Osteoblast (primary cell): ENCODE measurements at regions not wholly inside any gene's neighbourhood (a gene's known extent, or its start where the extent isn't known, plus 50 kb on each side); places are given as distances from the start of the nearest gene placed in this dataset.

Source experiments
- DNase-seq: peaks from one replicate; pipeline ENCODE4 v3.0.0; 2011; ENCODE audit warnings: low spot score, mixed read lengths; ENCODE audit not compliant: insufficient read length; ENCODE audit errors: missing footprints
- H2AFZ ChIP-seq: 2 replicates; pipeline ENCODE4 v1.6.0; 2011; ENCODE audit warnings: mild to moderate bottlenecking, low read length
- H3K27ac ChIP-seq: 2 replicates; pipeline ENCODE4 v1.5.1; 2011; ENCODE audit warnings: mild to moderate bottlenecking, low read depth, low read length, moderate library complexity
- H3K27me3 ChIP-seq: 2 replicates; pipeline ENCODE4 v1.6.0; 2012; ENCODE audit warnings: mild to moderate bottlenecking, control low read depth, inconsistent platforms, low read length, moderate library complexity; ENCODE audit not compliant: insufficient read depth
- H3K36me3 ChIP-seq: 2 replicates; pipeline ENCODE4 v1.5.1; 2011; ENCODE audit warnings: mild to moderate bottlenecking, low read length, control low read depth, moderate library complexity; ENCODE audit not compliant: insufficient read depth
- H3K4me1 ChIP-seq: 2 replicates; pipeline ENCODE4 v1.5.1; 2011; ENCODE audit warnings: mild to moderate bottlenecking, low read length, control low read depth, moderate library complexity; ENCODE audit not compliant: insufficient read depth
- H3K4me2 ChIP-seq: 2 replicates; pipeline ENCODE4 v1.6.0; 2011; ENCODE audit warnings: mild to moderate bottlenecking, low read length; ENCODE audit not compliant: insufficient read depth
- H3K4me3 ChIP-seq: fragments of 200-600 bp; sonication (generic); 3 replicates; pipeline ENCODE4 v1.5.1; 2012; ENCODE audit warnings: mild to moderate bottlenecking, low read length, inconsistent platforms; ENCODE audit not compliant: insufficient read depth
- H3K79me2 ChIP-seq: 2 replicates; pipeline ENCODE4 v1.6.0; 2012; ENCODE audit warnings: mild to moderate bottlenecking, low read length, control low read depth, inconsistent platforms; ENCODE audit not compliant: insufficient read depth
- H3K9me3 ChIP-seq: 2 replicates; pipeline ENCODE4 v1.5.1; 2011; ENCODE audit warnings: low read depth, low read length, control low read depth
- H4K20me1 ChIP-seq: 2 replicates; pipeline ENCODE4 v1.6.0; 2012; ENCODE audit warnings: mild to moderate bottlenecking, low read length, control low read depth; ENCODE audit not compliant: insufficient read depth
- TF ChIP-seq, protein P1 (sequence below): IDR thresholded peaks from 2 replicates; pipeline ENCODE4 v1.5.1; 2011; ENCODE audit warnings: mild to moderate bottlenecking, low read depth, low read length, moderate library complexity; ENCODE audit errors: extremely low read depth

DNA sequence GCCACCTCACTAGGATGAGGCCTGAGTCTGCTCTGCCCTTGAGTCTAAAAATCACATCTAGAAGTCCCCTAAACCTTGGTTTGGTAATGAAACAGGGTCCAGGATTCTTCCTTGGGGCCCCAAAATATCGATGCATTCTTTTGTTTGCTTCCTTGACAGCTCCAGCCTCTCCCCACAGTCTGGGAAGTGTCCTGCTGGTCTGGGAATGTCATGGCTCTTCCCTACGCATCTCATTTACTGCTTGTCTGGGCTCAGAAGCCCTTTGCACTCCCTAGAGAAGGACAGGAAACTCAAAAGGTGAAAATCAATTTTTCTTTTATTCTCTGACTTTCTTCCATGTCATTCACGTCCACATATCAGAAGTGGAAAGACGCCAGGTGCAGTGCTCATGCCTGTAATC, 115.8 kb downstream of the DRD1 start:
- H3K27ac ChIP-seq, result no peak overlapping the region
- H3K4me2 ChIP-seq, result no peak overlapping the region
- no peak overlapping the region for H2AFZ ChIP-seq
- no peak for DNase-seq
- H3K9me3 ChIP-seq, result no peaks in the 10 kb centered on the region
- H3K4me1 ChIP-seq, result no peaks in the 10 kb centered on the region
- H3K4me3 ChIP-seq, result no peak overlapping the region
- H3K36me3 ChIP-seq, result no peaks in the 10 kb centered on the region
- TF ChIP-seq, protein P1, sequence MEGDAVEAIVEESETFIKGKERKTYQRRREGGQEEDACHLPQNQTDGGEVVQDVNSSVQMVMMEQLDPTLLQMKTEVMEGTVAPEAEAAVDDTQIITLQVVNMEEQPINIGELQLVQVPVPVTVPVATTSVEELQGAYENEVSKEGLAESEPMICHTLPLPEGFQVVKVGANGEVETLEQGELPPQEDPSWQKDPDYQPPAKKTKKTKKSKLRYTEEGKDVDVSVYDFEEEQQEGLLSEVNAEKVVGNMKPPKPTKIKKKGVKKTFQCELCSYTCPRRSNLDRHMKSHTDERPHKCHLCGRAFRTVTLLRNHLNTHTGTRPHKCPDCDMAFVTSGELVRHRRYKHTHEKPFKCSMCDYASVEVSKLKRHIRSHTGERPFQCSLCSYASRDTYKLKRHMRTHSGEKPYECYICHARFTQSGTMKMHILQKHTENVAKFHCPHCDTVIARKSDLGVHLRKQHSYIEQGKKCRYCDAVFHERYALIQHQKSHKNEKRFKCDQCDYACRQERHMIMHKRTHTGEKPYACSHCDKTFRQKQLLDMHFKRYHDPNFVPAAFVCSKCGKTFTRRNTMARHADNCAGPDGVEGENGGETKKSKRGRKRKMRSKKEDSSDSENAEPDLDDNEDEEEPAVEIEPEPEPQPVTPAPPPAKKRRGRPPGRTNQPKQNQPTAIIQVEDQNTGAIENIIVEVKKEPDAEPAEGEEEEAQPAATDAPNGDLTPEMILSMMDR, result no peak
- H3K27me3 ChIP-seq, result no peaks in the 10 kb centered on the region
- H4K20me1 ChIP-seq, result no peaks in the 10 kb centered on the region
- no peaks in the 10 kb centered on the region for H3K79me2 ChIP-seq

DNA sequence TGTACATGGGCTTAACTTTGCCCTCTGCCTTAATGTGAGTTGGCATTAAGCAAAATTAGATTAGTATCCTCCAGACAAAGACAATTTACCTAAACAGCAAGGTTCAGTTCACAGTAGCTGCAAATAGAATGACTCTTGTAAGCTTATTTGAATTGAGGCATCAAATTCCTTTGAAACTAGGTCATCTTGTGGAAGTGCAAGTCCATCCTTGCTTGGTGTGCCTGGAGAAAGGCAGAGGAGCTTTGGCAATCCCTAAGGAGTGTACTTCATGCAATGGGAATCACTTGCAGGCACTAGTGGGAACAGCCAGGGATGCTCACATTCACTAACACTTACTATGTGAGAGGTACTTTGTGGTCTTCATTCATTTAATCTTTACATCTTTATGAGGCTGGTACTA, 118.3 kb downstream of the DRD1 start:
- H3K4me2 ChIP-seq, result no peak overlapping the region
- DNase-seq, result peak; percentile 21
- no peaks in the 10 kb centered on the region for H3K9me3 ChIP-seq
- TF ChIP-seq, protein P1, result no peak
- H3K4me1 ChIP-seq, result no peaks in the 10 kb centered on the region
- no peak overlapping the region for H3K4me3 ChIP-seq
- H3K27me3 ChIP-seq, result no peaks in the 10 kb centered on the region
- H2AFZ ChIP-seq, result no peak overlapping the region
- H3K36me3 ChIP-seq, result no peaks in the 10 kb centered on the region
- H4K20me1 ChIP-seq, result no peaks in the 10 kb centered on the region
- no peak overlapping the region for H3K27ac ChIP-seq
- no peaks in the 10 kb centered on the region for H3K79me2 ChIP-seq

DNA sequence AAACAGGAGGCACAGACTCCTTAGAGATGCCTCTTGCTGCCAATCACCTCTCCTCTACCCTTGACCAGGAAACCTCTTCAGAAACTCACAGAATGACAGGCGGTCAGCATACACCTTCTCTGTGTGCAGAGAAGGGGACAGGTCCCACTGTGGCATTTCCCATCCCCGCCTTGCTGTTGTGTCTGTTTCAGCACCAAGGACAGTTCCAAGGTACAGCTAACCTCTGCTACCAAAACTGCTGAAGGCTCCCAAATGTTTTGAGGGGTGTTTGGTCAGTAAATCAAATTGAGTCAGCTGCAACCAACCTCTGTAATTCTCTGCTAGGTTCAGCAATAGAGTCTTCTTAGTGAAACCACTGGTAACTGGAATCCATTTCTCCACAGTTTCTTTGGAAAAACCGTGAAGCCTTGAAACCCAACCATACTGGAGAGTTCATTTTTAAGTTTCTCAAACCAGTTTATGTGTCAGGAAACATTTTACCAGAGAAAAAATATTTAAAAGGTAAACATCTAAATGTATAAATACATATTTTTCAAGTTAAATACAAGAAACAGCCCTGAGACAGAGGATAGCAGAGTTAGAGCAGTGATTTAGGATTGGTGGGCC, 122.0 kb downstream of the DRD1 start:
- Histone ChIP-seq H3K4me2 (no peak overlapping the region), H4K20me1 (no peaks in the 10 kb centered on the region), H3K79me2 (no peaks in the 10 kb centered on the region), H3K4me1 (no peaks in the 10 kb centered on the region), H3K36me3 (no peaks in the 10 kb centered on the region), H3K4me3 (no peak overlapping the region), H3K9me3 (no peaks in the 10 kb centered on the region), H3K27ac (no peak overlapping the region), H2AFZ (no peak overlapping the region), H3K27me3 (no peaks in the 10 kb centered on the region)
- no peak for DNase-seq
- TF ChIP-seq, protein P1, result no peak

DNA sequence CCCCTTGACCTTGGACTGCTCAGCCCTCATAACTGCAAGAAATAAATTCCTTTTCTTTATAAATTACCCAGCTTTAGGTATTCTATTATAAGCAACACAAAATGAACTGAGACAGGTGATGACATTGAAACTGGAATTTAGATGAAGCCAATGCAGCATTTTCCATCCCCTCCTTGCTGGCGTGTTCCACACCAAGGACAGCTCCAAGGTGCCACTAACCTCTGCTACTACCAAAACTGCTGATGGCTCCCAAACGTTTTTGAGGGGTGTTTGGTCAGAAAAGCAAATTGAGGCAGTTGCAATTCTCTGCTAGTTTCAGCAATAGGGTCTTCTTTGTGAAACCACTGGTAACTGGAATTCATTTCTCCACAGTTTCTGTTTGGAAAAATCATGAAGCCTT, 124.8 kb downstream of the DRD1 start:
- Histone ChIP-seq H3K79me2 (no peaks in the 10 kb centered on the region), H2AFZ (no peak overlapping the region), H3K9me3 (no peaks in the 10 kb centered on the region), H3K27ac (no peak overlapping the region), H4K20me1 (no peaks in the 10 kb centered on the region), H3K4me3 (no peak overlapping the region), H3K4me2 (no peak overlapping the region), H3K4me1 (no peaks in the 10 kb centered on the region), H3K36me3 (no peaks in the 10 kb centered on the region), H3K27me3 (no peaks in the 10 kb centered on the region)
- no peak for DNase-seq
- TF ChIP-seq, protein P1, result no peak
